Fibroblast of skin of left quadriceps (primary cell): ENCODE measurements at regions not wholly inside any gene's neighbourhood (a gene's known extent, or its start where the extent isn't known, plus 50 kb on each side); places are given as distances from the start of the nearest gene placed in this dataset.

Experiments
- DNase-seq, 2 experiments: peaks; one replicate each; pipeline ENCODE4 v3.0.0-alpha.2; 2013; ENCODE audit warnings: low read depth in 2 of 2

DNA sequence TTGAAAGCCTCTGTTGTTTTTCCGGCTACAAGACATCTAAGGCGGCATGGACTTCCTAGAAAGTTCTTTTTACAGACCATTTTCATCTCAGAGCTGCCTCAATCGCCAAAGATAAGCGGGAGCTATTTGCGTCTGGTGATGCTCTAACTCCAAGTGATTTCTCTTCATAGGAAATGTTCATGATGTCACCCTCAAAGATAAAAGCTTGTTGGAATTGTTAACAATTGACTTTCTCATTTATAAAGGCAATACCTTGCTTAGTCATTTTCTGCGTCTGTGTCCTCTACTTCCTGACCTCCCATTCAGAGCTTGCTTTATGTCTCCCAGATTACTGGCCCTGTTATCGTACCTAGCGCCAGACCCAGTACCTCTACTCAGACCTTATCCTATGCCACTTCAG is 259.0 kb upstream of the G2E3 start:
- no peak for DNase-seq

DNA sequence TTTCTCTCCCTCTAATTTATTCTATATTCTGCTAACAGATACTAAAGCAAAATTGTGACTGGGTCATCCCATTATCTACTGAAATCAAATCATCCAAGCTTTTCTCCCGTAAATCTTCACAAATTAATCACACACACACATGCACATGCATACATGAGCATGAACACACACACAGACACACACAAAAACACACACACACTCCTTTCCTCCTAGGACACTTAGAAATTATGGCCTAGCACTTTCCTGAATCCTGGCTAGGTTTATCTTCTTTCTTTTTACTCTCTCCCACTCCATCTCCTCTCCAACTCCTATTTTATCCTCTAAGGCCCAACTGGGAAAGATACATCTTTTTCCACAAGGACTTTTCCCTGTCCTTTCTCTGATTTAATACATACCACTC is 255.6 kb upstream of the G2E3 start:
- DNase-seq: no peak

DNA sequence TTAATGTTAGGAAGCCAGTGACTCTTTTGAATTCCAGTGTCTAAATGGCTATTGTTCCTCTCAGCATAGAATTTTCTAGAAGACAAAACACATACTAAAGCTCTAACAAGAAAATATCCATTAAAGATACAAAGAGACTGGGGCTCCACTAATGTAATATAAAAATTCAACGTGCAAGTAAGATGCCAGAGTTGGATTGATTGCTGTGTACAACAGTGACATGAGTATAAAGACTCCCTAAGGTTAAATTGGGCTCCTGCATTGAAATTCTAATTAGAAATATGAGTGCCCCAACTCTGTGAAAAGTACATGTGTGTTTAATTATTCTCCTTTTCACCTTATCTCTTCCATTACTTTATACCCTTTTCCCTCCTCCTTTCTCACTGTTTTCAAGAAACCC is 253.6 kb upstream of the G2E3 start:
- DNase-seq: no peak

DNA sequence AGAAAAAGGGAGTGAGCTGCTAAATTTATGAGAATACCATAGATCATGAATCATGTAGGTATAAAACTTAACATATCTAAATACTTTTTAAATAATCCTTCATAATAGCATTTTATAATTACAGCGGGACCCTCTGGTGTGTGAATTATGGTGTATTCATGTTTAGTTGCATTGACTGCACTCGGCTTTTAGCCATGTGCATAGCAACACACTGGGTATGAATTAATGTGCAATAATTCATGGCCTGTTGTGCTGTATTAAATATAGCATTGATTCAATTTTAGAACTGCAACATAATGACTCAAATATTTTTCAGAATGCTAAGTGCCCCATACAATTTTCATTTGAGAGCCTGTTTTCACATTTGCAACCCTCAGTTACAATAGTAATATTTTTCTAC is 249.6 kb upstream of the G2E3 start:
- no peak for DNase-seq

DNA sequence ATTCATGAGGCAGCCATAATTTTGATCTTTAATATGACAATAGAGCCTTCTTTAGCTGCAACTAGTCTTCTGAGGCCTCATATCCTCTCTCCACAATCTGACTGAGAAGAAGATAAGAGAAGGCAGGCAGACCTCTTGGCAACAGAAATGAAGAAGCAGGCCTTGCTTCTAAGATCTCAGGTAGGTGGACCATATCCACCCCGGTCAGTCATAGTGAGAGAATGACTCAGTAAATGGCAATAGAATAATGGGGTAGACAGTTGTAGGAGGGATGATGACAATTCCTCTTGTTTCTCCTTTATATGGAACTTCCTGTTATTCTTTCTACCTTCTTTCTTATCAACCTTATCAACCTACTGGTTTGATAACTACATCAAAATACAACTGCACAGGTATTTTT is 246.7 kb upstream of the G2E3 start:
- no peak for DNase-seq

GRCh38 chr14:30317729-30318128 is 241.2 kb upstream of the G2E3 start:
- no peak for DNase-seq

DNA sequence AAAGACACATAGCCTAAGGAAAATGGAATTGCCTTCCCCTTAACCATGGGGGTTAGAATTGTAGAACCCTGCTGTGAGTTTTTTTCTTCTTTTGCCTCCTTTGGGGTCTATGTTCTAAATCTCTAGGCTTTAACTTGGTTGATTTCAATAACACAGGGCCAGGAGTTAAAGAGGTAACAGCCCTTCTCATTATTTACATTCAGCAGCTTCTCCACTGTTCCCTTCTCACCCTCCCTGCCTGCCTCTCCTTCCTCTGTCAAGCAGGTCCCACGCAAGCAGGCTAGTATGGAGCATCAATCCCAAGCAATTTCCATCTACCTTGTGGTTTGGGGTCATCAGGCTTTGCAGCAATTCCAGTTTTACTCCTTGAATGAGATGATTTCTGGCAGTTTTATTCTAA is 236.1 kb upstream of the G2E3 start:
- no peak for DNase-seq

DNA sequence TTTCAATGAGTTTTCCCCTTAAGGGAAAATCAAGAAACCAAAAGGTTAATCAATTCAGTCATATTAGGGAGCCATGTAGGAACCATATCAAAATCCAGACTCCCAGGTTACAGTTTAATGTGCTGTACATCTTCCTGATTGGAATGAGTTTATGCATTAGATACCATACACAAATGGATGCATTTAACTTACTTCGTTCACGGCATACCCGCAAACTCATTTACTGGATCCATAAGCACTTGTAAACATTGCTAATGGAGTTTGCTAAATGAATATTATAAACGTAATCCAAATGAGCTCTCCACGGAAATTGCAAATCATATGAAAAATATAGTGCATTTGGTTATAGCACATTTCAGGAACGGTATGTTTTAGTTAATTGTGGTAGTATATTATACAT is 228.9 kb upstream of the G2E3 start:
- no peak for DNase-seq

GRCh38 chr14:30330445-30330844 is 228.5 kb upstream of the G2E3 start:
- no peak for DNase-seq

DNA sequence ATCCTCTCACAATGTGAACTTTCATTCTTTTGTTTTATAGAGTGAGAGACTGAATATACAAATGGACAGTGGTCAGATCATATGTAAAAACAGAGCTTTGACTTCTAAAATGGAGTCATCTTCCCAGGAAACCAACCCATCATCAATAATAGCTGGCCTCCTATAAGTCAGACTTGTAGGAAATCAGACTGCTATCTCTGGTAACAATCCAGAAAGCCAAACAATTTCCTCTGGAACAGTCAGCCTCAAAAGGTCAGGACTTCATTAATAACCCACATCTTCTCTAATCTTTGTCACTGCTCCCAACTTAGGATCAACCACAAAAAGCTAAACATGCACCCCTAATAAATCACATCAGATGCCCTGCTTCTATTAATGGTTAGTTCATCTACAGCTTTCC is 227.9 kb upstream of the G2E3 start:
- no peak for DNase-seq

GRCh38 chr14:30332374-30332773 is 226.6 kb upstream of the G2E3 start:
- no peak for DNase-seq

DNA sequence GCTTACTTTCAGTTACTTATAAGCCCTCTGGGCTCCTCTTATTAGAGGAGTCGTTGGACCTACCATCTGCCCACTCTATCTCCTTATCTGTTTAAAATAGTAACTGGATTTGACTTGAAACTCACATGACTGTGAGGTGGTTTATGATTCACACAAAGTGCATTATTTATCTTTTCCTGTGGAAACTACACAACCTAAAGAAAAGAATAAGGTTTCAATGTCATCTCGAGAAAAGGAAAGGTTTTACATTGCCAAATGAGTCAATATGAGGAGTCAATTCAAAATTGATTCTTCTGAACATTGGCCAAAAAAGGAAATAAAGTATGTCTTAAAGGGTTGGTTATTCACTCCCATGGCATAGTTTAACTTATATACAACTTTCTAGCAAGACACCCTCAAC is 225.0 kb upstream of the G2E3 start:
- no peak for DNase-seq

DNA sequence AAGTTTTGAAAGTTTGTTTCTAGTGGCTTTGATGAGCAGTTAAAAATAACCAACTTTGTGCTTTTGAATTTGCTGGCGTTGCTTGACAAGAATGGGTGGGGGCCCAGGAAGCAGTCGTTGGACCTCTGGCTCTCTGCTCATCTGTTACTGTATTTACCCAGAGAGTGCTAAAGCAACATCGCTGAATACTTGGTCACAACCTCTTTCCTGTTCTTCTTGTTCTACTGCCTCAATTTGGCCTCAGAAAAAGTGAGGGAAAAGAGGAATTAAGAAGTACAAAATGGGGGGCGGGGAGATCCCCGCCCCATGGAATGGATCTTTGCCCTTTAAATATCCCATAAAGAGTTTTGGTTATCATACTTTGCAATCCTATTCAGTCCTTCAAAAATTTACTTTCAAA is 221.5 kb upstream of the G2E3 start:
- no peak for DNase-seq

DNA sequence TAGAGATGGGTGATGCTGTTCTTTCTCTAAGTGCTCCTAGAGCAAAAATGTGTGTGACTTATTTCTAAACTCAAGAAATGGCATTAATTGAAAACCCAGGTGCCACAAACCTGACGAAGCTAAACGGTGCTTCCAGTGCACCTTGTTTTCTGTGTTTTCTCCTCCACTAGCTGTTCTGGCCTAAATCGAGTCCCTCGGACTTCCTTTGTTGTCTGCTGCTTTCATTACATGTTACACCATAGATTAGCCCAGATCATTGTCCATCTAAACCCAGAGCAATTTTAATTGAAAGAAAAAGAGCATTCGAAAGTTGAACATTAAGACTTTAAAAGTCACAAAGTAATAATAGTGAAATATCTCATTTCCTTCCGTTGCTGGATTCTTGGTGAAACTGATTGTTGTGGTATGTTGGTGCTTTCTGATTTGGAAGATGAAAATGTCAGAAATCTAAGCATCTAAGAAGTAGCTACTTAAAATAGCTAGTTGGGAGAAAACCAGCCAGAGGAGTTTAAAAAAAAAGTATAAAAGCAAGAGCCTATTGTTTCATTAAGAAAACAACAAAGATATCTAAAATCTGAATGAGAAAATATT is 219.6 kb upstream of the G2E3 start:
- no peak for DNase-seq

GRCh38 chr14:30340495-30340894 is 218.5 kb upstream of the G2E3 start:
- DNase-seq: no peak

GRCh38 chr14:30345511-30345910 is 213.4 kb upstream of the G2E3 start:
- DNase-seq: no peak

GRCh38 chr14:30348445-30348844 is 210.5 kb upstream of the G2E3 start:
- DNase-seq: no peak

DNA sequence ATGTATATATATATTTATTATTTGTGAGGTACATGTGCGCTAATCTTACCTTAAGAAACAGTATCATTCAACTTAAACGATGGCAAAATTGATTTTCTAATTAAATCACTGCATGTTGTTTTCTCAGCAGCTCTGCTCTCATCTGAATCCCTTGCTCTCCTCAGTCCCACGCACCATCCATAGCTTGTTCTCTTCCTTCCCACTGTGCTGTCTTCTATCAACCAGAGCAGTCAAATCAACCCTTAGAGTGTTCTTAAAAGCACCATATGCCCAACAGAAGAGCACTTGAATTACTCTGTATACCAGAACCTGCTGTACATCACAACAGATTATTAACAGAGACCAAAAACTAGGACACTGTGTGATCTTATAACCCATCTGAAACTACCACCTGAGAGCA is 209.4 kb upstream of the G2E3 start:
- DNase-seq: no peak

GRCh38 chr14:30354439-30354838 is 204.5 kb upstream of the G2E3 start:
- no peak for DNase-seq

DNA sequence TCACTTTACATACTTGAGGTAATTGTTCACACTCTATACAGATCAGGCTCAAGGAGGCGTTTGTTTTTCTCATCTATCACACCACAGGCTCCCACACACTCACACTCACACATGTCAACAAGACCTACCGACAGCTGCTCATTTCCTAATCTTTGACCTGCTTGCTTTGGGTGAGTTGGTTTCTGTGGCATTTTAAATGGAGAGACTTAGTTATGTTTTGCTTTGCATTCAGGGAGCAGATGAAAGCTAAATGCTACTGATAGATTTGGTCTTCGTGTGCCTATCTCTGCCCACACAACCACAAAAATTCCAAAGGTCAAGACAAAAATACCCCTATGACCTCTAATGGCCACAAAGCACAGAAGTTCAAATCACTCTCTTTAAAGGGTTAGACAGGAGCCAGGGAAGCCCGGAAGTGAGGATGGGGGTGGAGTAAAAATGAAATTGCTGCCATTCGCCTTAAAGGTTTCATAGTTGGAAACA is 203.5 kb upstream of the G2E3 start:
- no peak for DNase-seq

DNA sequence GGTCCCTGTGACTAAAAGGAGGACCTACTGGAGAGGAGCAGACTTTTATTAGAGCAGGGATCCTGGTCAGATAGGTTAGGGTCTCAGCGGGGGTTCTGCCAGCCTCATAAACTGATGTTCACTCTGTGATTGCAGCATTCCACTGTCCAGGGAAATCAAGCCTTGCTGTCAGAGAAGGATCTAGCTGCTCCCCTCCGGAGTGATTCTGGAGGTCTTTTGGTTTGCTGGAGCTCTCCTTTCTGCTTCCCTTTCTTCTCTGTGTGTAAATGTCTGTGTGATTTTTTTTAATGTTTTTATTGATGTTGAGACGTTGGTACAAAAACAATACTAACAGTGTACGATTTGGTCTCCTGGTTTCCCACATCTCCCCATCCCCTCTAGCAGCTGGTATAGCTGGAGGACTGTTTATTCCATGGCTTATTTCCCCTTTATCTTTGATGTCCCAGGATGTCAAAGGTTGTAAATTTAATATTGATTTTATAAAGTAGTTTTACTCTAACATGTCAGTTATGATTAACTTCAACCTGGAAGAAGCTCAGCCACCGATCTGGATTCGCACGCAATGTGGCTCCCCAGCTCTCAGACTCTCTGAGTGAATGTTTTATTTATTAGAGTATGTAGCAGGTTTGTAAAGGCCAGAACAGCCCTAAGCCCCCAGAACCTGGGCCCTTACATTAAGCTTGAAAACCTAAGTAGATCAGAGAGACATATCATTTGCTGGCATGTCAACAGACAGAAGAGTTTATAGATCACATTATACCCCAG is 202.3 kb upstream of the G2E3 start:
- DNase-seq: no peak

DNA sequence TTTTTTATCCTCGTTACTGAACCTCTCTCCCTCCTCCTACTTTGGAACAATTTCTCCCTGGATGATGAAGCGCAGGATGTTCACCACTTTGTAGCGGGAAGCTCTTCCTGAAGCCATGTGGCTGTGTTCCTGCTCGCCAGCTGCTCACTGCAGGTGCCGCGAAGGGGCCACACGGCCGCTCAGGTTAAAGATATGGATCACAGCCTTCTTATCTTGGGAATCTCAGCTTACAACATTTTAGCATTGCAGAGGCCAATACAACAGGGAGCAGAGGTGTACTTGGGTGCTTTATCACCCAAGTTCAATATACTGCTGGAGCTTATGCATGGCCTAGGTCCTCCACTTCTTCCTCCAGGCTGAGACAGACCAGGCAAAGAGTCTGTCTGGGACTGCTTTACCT is 201.2 kb upstream of the G2E3 start:
- no peak for DNase-seq

- DNase-seq: no peak
Observed at GRCh38 chr14:30362369-30363218, 196.4 kb upstream of the G2E3 start.
